Fibroblast of lung (primary cell): ENCODE measurements at regions not wholly inside any gene's neighbourhood (a gene's known extent, or its start where the extent isn't known, plus 50 kb on each side); places are given as distances from the start of the nearest gene placed in this dataset.
A peak's percentile ranks its signal among the peaks of the same experiment; 100 is the strongest.

ENCODE experiments used
- DNase-seq, 2 donors: peaks; one replicate each; pipeline versions ENCODE4 v3.0.0 to v3.0.0-alpha.2; 2010; ENCODE audit warnings: low read depth in 2 of 2
- H2AFZ ChIP-seq: 2 replicates; pipeline ENCODE4 v1.5.1; 2012; ENCODE audit warnings: low read length, control low read depth, inconsistent platforms
- H3K27ac ChIP-seq: 2 replicates; pipeline ENCODE4 v1.5.1; 2011; ENCODE audit warnings: low read length, control low read depth; ENCODE audit not compliant: insufficient read depth
- H3K27me3 ChIP-seq: 2 replicates; pipeline ENCODE4 v1.5.1; 2011; ENCODE audit warnings: mild to moderate bottlenecking, low read length; ENCODE audit not compliant: control insufficient read depth, insufficient read depth
- H3K36me3 ChIP-seq: 2 replicates; pipeline ENCODE4 v1.5.1; 2011; ENCODE audit warnings: low read length; ENCODE audit not compliant: control insufficient read depth, insufficient read depth
- H3K4me1 ChIP-seq: 2 replicates; pipeline ENCODE4 v1.5.1; 2011; ENCODE audit warnings: low read length; ENCODE audit not compliant: control insufficient read depth, insufficient read depth; ENCODE audit errors: extremely low read depth
- H3K4me2 ChIP-seq: 2 replicates; pipeline ENCODE4 v1.5.1; 2011; ENCODE audit warnings: low read length, control low read depth; ENCODE audit not compliant: insufficient read depth; ENCODE audit errors: extremely low read depth
- H3K4me3 ChIP-seq, 4 experiments: fragments of 200-600 bp in 1 of 4; sonication (generic) in 1 of 4; replicated peaks in 1 of 4; 2 replicates each; pipeline ENCODE4 v1.5.1; 2011 to 2016; ENCODE audit warnings: low read length in 4 of 4, low read depth in 3 of 4, mild to moderate bottlenecking in 3 of 4, control low read depth in 2 of 4, inconsistent platforms in 1 of 4, mixed read lengths in 1 of 4; ENCODE audit not compliant: insufficient read depth in 1 of 4; ENCODE audit errors: control extremely low read depth in 1 of 4
- H3K79me2 ChIP-seq: 2 replicates; pipeline ENCODE4 v1.5.1; 2012; ENCODE audit warnings: mild to moderate bottlenecking, low read length, inconsistent platforms; ENCODE audit not compliant: control insufficient read depth, insufficient read depth
- H3K9ac ChIP-seq: 2 replicates; pipeline ENCODE4 v1.5.1; 2011; ENCODE audit warnings: mild to moderate bottlenecking, low read length, control low read depth; ENCODE audit not compliant: insufficient read depth
- H3K9me3 ChIP-seq: 2 replicates; pipeline ENCODE4 v1.5.1; 2012; ENCODE audit warnings: low read depth, low read length; ENCODE audit not compliant: control insufficient read depth, insufficient read depth
- H4K20me1 ChIP-seq: 2 replicates; pipeline ENCODE4 v1.5.1; 2011; ENCODE audit warnings: low read length; ENCODE audit not compliant: control insufficient read depth, insufficient read depth; ENCODE audit errors: extremely low read depth
- CTCF ChIP-seq, 2 donors: IDR thresholded peaks in 1 of 2; conservative IDR thresholded peaks in 1 of 2; 1 replicate in 1 of 2; 2 replicates in 1 of 2; pipeline ENCODE4 v1.5.1; 2011 to 2012; ENCODE audit warnings: low read length in 2 of 2, control low read depth in 1 of 2, inconsistent platforms in 1 of 2, low read depth in 1 of 2, mild to moderate bottlenecking in 1 of 2
- EZH2 ChIP-seq: IDR thresholded peaks from 2 replicates; pipeline ENCODE4 v1.5.1; 2012; ENCODE audit warnings: low read length, control low read depth, mild to moderate bottlenecking; ENCODE audit errors: missing control alignments

- H3K4me1 ChIP-seq = peaks cover 6% of the 10 kb centered on the region
- no peaks in the 10 kb centered on the region for H4K20me1 ChIP-seq
- no peaks in the 10 kb centered on the region for H3K27me3 ChIP-seq
- peak overlapping the region; percentile 45 for H2AFZ ChIP-seq
- H3K9ac ChIP-seq = peak overlapping the region; percentile 16
- no peaks in the 10 kb centered on the region for H3K79me2 ChIP-seq
- no peaks in the 10 kb centered on the region for H3K9me3 ChIP-seq
- peak overlapping the region; percentile 62 for H3K4me2 ChIP-seq
- no peaks in the 10 kb centered on the region for H3K36me3 ChIP-seq
- TF ChIP-seq EZH2 (no peak), CTCF (conservative IDR thresholded peaks at IDR 0.05 in 1 of 2, IDR thresholded peaks at IDR 0.05 in 1 of 2; ENCODE audit: low read depth in 1 of 2, low read length in 2 of 2) (no peak)
- peak overlapping the region; percentile 63 for H3K27ac ChIP-seq
- H3K4me3 ChIP-seq = peak overlapping the region in 2 of 4 experiments; percentile 6 to 25
- DNase-seq = peak; percentile 95 to 98
These were observed 257.5 kb downstream of the CDH11 start for GRCh38 chr16:64864232-64864809.

- no peak overlapping the region for H3K4me2 ChIP-seq
- H3K4me1 ChIP-seq = no peaks in the 10 kb centered on the region
- H4K20me1 ChIP-seq = no peaks in the 10 kb centered on the region
- H3K36me3 ChIP-seq = no peaks in the 10 kb centered on the region
- no peak overlapping the region for H3K4me3 ChIP-seq
- peak; percentile 14 to 81 for DNase-seq
- no peak overlapping the region for H2AFZ ChIP-seq
- H3K79me2 ChIP-seq = no peaks in the 10 kb centered on the region
- no peak overlapping the region for H3K27ac ChIP-seq
- H3K9me3 ChIP-seq = no peaks in the 10 kb centered on the region
- no peaks in the 10 kb centered on the region for H3K27me3 ChIP-seq
- no peak overlapping the region for H3K9ac ChIP-seq
- TF ChIP-seq CTCF (conservative IDR thresholded peaks at IDR 0.05 in 1 of 2, IDR thresholded peaks at IDR 0.05 in 1 of 2; ENCODE audit: low read depth in 1 of 2, low read length in 2 of 2) (no peak), EZH2 (no peak)
These were observed 263.8 kb downstream of the CDH11 start for GRCh38 chr16:64858076-64858475.

- H4K20me1 ChIP-seq = no peaks in the 10 kb centered on the region
- no peak overlapping the region for H3K4me2 ChIP-seq
- no peak for DNase-seq
- no peaks in the 10 kb centered on the region for H3K27me3 ChIP-seq
- H3K36me3 ChIP-seq = no peaks in the 10 kb centered on the region
- no peaks in the 10 kb centered on the region for H3K4me1 ChIP-seq
- no peak overlapping the region for H2AFZ ChIP-seq
- H3K9me3 ChIP-seq = no peaks in the 10 kb centered on the region
- no peak for TF ChIP-seq CTCF (conservative IDR thresholded peaks at IDR 0.05 in 1 of 2, IDR thresholded peaks at IDR 0.05 in 1 of 2; ENCODE audit: low read depth in 1 of 2, low read length in 2 of 2)
- TF ChIP-seq EZH2 = no peak
- H3K79me2 ChIP-seq = no peaks in the 10 kb centered on the region
- H3K27ac ChIP-seq = no peak overlapping the region
- no peak overlapping the region for H3K4me3 ChIP-seq
- H3K9ac ChIP-seq = no peak overlapping the region
These were observed 264.5 kb downstream of the CDH11 start for GRCh38 chr16:64857411-64857810.
